H1 (cell line): ENCODE measurements at regions not wholly inside any gene's neighbourhood (a gene's known extent, or its start where the extent isn't known, plus 50 kb on each side); places are given as distances from the start of the nearest gene placed in this dataset.

ENCODE experiments used
- CTCF ChIA-PET: fragments of 300-600 bp; sonication (Branson Sonifier 250); formaldehyde crosslinking; loops from one replicate; lab custom pipeline; 2021; ENCODE audit not compliant: partially characterized antibody; lab: Charles Lee
- POLR2A ChIA-PET: fragments of 300-600 bp; sonication (Branson Sonifier 250); formaldehyde crosslinking; loops from one replicate; lab custom pipeline; 2021; ENCODE audit warnings: inconsistent platforms; ENCODE audit not compliant: partially characterized antibody; lab: Charles Lee
- DNase-seq, 2 experiments: peaks; one replicate each; pipeline versions ENCODE4 v3.0.0 to v3.0.0-alpha.2; 2010 to 2022; ENCODE audit warnings: low spot score in 2 of 2, low read depth in 1 of 2, mixed read lengths in 1 of 2
- FAIRE-seq: peaks from 2 replicates; lab custom pipeline; 2011; peaks lifted over from hg19 to GRCh38; lab: Jason Lieb, UNC
- H2AFZ ChIP-seq: 2 replicates; pipeline ENCODE4 v1.8.1; 2012; ENCODE audit warnings: low read length, inconsistent platforms
- H2AK5ac ChIP-seq: 2 replicates; pipeline ENCODE4 v1.6.1; 2013; ENCODE audit warnings: low read depth, low read length
- H2BK120ac ChIP-seq: replicated peaks from 2 replicates; pipeline ENCODE3; 2013; ENCODE audit warnings: low read depth, low read length, inconsistent platforms
- H2BK12ac ChIP-seq: 2 replicates; pipeline ENCODE4 v1.6.1; 2013; ENCODE audit warnings: low read depth, low read length
- H2BK15ac ChIP-seq: 2 replicates; pipeline ENCODE4 v1.6.1; 2013; ENCODE audit warnings: low read length
- H2BK20ac ChIP-seq: 2 replicates; pipeline ENCODE4 v1.6.1; 2013; ENCODE audit warnings: low read length
- H2BK5ac ChIP-seq: 2 replicates; pipeline ENCODE4 v1.6.1; 2013; ENCODE audit warnings: low read depth, low read length
- H3K14ac ChIP-seq: 2 replicates; pipeline ENCODE4 v1.6.1; 2013; ENCODE audit warnings: inconsistent platforms; ENCODE audit not compliant: insufficient read length
- H3K18ac ChIP-seq: 2 replicates; pipeline ENCODE4 v1.6.1; 2013; ENCODE audit warnings: low read length; ENCODE audit errors: extremely low read depth
- H3K23ac ChIP-seq: 2 replicates; pipeline ENCODE4 v1.6.1; 2013; ENCODE audit warnings: inconsistent platforms; ENCODE audit not compliant: insufficient read length
- H3K23me2 ChIP-seq: 2 replicates; pipeline ENCODE4 v1.6.1; 2013; ENCODE audit warnings: low read depth, low read length
- H3K27ac ChIP-seq: 2 replicates; pipeline ENCODE4 v1.6.1; 2011; ENCODE audit warnings: low read depth, low read length, inconsistent platforms
- H3K27me3 ChIP-seq, 4 experiments: replicated peaks in 1 of 4; 1 replicate in 1 of 4; 2 replicates in 3 of 4; pipeline versions ENCODE4 v1.6.1 to v1.8.1; 2011 to 2013; ENCODE audit warnings: low read length in 3 of 4, mild to moderate bottlenecking in 3 of 4, inconsistent platforms in 2 of 4, mixed read lengths in 2 of 4, moderate library complexity in 1 of 4; ENCODE audit not compliant: control insufficient read depth in 3 of 4, insufficient read depth in 3 of 4; ENCODE audit errors: extremely low read depth in 1 of 4
- H3K36me3 ChIP-seq, 4 experiments: 2 replicates each; pipeline versions ENCODE4 v1.6.1 to v1.8.1; 2011 to 2013; ENCODE audit warnings: mild to moderate bottlenecking in 4 of 4, low read length in 3 of 4, moderate library complexity in 2 of 4, control low read depth in 1 of 4, inconsistent platforms in 1 of 4; ENCODE audit not compliant: insufficient read depth in 4 of 4, control insufficient read depth in 2 of 4
- H3K4ac ChIP-seq: replicated peaks from 2 replicates; pipeline ENCODE3; 2013; ENCODE audit warnings: low read length, low read depth, mixed read lengths, inconsistent platforms; ENCODE audit not compliant: insufficient read length
- H3K4me1 ChIP-seq, 4 experiments: replicated peaks in 1 of 4; 1 replicate in 1 of 4; 2 replicates in 3 of 4; pipeline versions ENCODE4 v1.6.1 to v1.8.1; 2011 to 2013; ENCODE audit warnings: low read length in 3 of 4, inconsistent platforms in 2 of 4, mixed read lengths in 1 of 4; ENCODE audit not compliant: insufficient read depth in 4 of 4, control insufficient read depth in 3 of 4
- H3K4me2 ChIP-seq, 2 experiments: 2 replicates each; pipeline versions ENCODE4 v1.6.1 to v1.8.1; 2011 to 2013; ENCODE audit warnings: low read depth in 2 of 2, low read length in 2 of 2, control low read depth in 1 of 2, inconsistent platforms in 1 of 2, mild to moderate bottlenecking in 1 of 2; ENCODE audit not compliant: insufficient read depth in 1 of 2
- H3K4me3 ChIP-seq, 4 experiments: fragments of 200-600, 300-600 bp in 1 of 4; sonication (generic), shearing (Covaris generic), sonication (Bioruptor Twin) in 1 of 4; 2 replicates each; pipeline versions ENCODE4 v1.5.1 to v1.8.1; 2011 to 2016; ENCODE audit warnings: low read length in 4 of 4, low read depth in 3 of 4, control low read depth in 2 of 4, inconsistent platforms in 2 of 4, mild to moderate bottlenecking in 2 of 4, mixed read lengths in 1 of 4, moderate library complexity in 1 of 4; ENCODE audit not compliant: insufficient read depth in 2 of 4; ENCODE audit errors: extremely low read depth in 1 of 4
- H3K56ac ChIP-seq: replicated peaks from 2 replicates; pipeline ENCODE3; 2013; ENCODE audit warnings: low read depth, mild to moderate bottlenecking, mixed read lengths, low read length, inconsistent platforms; ENCODE audit not compliant: insufficient read length
- H3K79me1 ChIP-seq: 2 replicates; pipeline ENCODE4 v1.6.1; 2013; ENCODE audit warnings: low read depth, low read length, control low read depth
- H3K79me2 ChIP-seq, 2 experiments: 2 replicates each; pipeline versions ENCODE4 v1.6.1 to v1.8.1; 2012 to 2013; ENCODE audit warnings: low read length in 2 of 2, mild to moderate bottlenecking in 2 of 2, inconsistent platforms in 1 of 2; ENCODE audit not compliant: insufficient read depth in 2 of 2, control insufficient read depth in 1 of 2
- H3K9ac ChIP-seq, 4 experiments: replicated peaks in 1 of 4; 1 replicate in 1 of 4; 2 replicates in 3 of 4; pipeline versions ENCODE4 v1.6.1 to v1.8.1; 2011 to 2013; ENCODE audit warnings: low read depth in 3 of 4, low read length in 3 of 4, control low read depth in 2 of 4, mild to moderate bottlenecking in 2 of 4, moderate library complexity in 2 of 4, inconsistent platforms in 1 of 4; ENCODE audit errors: extremely low read depth in 1 of 4
- H3K9me3 ChIP-seq, 2 experiments: 2 replicates each; pipeline versions ENCODE4 v1.6.1 to v1.8.1; 2012 to 2013; ENCODE audit warnings: mild to moderate bottlenecking in 2 of 2, moderate library complexity in 2 of 2, control low read depth in 1 of 2, inconsistent platforms in 1 of 2, low read depth in 1 of 2, low read length in 1 of 2, mixed read lengths in 1 of 2; ENCODE audit not compliant: insufficient read depth in 2 of 2
- H4K20me1 ChIP-seq, 2 experiments: replicated peaks in 1 of 2; 2 replicates each; pipeline versions ENCODE3 to v1.8.1; 2011 to 2013; ENCODE audit warnings: inconsistent platforms in 2 of 2, low read length in 2 of 2, mild to moderate bottlenecking in 1 of 2; ENCODE audit not compliant: insufficient read depth in 2 of 2, control insufficient read depth in 1 of 2
- H4K5ac ChIP-seq: 2 replicates; pipeline ENCODE4 v1.6.1; 2013; ENCODE audit warnings: low read length, low read depth, mixed read lengths, inconsistent platforms; ENCODE audit not compliant: insufficient read length
- H4K8ac ChIP-seq: 2 replicates; pipeline ENCODE4 v1.8.0; 2013; ENCODE audit warnings: mild to moderate bottlenecking, moderate library complexity, low read length, inconsistent platforms; ENCODE audit not compliant: insufficient read depth; ENCODE audit errors: extremely low read depth
- H4K91ac ChIP-seq: replicated peaks from 2 replicates; pipeline ENCODE3; 2013; ENCODE audit warnings: low read length, mixed read lengths, inconsistent platforms; ENCODE audit not compliant: insufficient read length
- CBX8 ChIP-seq: fragments of 300-800, 300-1000 bp; sonication (generic); IDR thresholded peaks from 2 replicates; pipeline ENCODE4 v1.7.1; 2016; ENCODE audit warnings: low read depth, low read length, borderline replicate concordance
- EGR1 ChIP-seq: IDR thresholded peaks from 2 replicates; pipeline ENCODE4 v1.6.1; 2011; ENCODE audit warnings: low read depth, low read length, borderline replicate concordance
- EZH2 ChIP-seq: fragments of 200-600 bp; sonication (generic); IDR thresholded peaks from 2 replicates; pipeline ENCODE4 v1.7.1; 2012; ENCODE audit warnings: low read depth, mild to moderate bottlenecking, moderate library complexity, low read length, inconsistent platforms; ENCODE audit not compliant: severe bottlenecking
- PHF8 ChIP-seq: fragments of 200-600 bp; sonication (generic); conservative IDR thresholded peaks from 2 replicates; pipeline ENCODE4 v1.7.1; 2012; ENCODE audit warnings: low read depth, mild to moderate bottlenecking, inconsistent platforms, low read length, moderate library complexity
- SIX5 ChIP-seq: IDR thresholded peaks from 2 replicates; pipeline ENCODE4 v1.6.1; 2011; ENCODE audit warnings: mild to moderate bottlenecking, low read depth, low read length
- SRF ChIP-seq: IDR thresholded peaks from 2 replicates; pipeline ENCODE4 v1.6.1; 2011; ENCODE audit warnings: mild to moderate bottlenecking, low read depth, low read length, moderate library complexity
- WGBS, 2 experiments: shearing (Covaris generic) in 1 of 2; methylation state at CpG; one replicate each; pipeline versions ENCODE4 v1.1.6 to v1.1.7; 2013 to 2015; ENCODE audit warnings: low lambda C conversion rate in 2 of 2, mixed read lengths in 2 of 2, inconsistent platforms in 1 of 2, low coverage in 1 of 2, missing lambda C conversion rate in 1 of 2; ENCODE audit not compliant: insufficient replicate concordance in 2 of 2, insufficient coverage in 1 of 2, insufficient read length in 1 of 2; ENCODE audit errors: extremely low coverage in 1 of 2, missing lambda C conversion rate in 1 of 2; 5-methylcytosine and 5-hydroxymethylcytosine counted together
- TF ChIP-seq, protein P1 (sequence below): IDR thresholded peaks from 2 replicates; pipeline ENCODE4 v1.6.1; 2011; ENCODE audit warnings: low read length, improper control_type of control experiment

DNA sequence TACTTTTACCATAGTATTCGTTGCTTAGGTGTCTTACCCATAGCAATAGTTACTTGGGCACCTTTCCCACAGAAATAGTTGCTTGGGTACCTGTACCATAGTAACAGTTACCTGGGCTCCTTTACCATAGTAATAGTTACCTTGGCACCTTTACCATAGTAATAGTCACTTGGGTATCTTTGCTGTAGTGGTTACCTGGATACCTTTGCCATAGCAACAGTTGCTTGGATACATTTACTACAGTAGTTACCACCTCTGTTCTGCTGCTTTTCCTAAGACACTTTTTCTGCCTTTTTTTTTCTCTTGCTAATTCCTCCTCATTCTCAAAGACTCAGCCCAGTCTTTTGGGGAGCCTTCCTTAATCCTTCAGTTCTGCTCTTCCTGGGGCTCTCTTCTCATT, 272.8 kb upstream of the PUDP start:
- no peak overlapping the region for H3K23ac ChIP-seq
- no peak overlapping the region for H2BK15ac ChIP-seq
- H2BK5ac ChIP-seq = no peak overlapping the region
- no peak for TF ChIP-seq EZH2
- TF ChIP-seq, protein P1, sequence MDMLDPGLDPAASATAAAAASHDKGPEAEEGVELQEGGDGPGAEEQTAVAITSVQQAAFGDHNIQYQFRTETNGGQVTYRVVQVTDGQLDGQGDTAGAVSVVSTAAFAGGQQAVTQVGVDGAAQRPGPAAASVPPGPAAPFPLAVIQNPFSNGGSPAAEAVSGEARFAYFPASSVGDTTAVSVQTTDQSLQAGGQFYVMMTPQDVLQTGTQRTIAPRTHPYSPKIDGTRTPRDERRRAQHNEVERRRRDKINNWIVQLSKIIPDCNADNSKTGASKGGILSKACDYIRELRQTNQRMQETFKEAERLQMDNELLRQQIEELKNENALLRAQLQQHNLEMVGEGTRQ = no peak
- TF ChIP-seq SIX5 = no peak
- TF ChIP-seq EGR1 = no peak
- no peak for TF ChIP-seq CBX8
- TF ChIP-seq PHF8 = no peak
- no peak for TF ChIP-seq SRF
- no peaks in the 10 kb centered on the region for H3K9me3 ChIP-seq
- no peak overlapping the region for H3K18ac ChIP-seq
- H3K4ac ChIP-seq = no peak overlapping the region
- H4K5ac ChIP-seq = no peak overlapping the region
- no peak overlapping the region for H4K91ac ChIP-seq
- H3K36me3 ChIP-seq = no peaks in the 10 kb centered on the region
- no peak overlapping the region for H2AFZ ChIP-seq
- ChIA-PET CTCF (no interaction called here), POLR2A (no interaction called here)
- no peak overlapping the region for H4K8ac ChIP-seq
- H2BK120ac ChIP-seq = no peak overlapping the region
- H2BK12ac ChIP-seq = no peak overlapping the region
- DNase-seq = no peak
- no peak overlapping the region for H3K9ac ChIP-seq
- no peak overlapping the region for H3K27ac ChIP-seq
- H3K79me2 ChIP-seq = no peaks in the 10 kb centered on the region
- H2BK20ac ChIP-seq = no peak overlapping the region
- no peaks in the 10 kb centered on the region for H3K27me3 ChIP-seq
- WGBS, 2 experiments = 100% methylated on average over 1 of the region's 1 CpG; no CpG with 5 or more reads in 1 of the 2 experiments
- no peak overlapping the region for H3K56ac ChIP-seq
- H3K4me1 ChIP-seq = no peaks in the 10 kb centered on the region
- no peak overlapping the region for H3K14ac ChIP-seq
- H4K20me1 ChIP-seq = no peaks in the 10 kb centered on the region
- H3K79me1 ChIP-seq = no peaks in the 10 kb centered on the region
- FAIRE-seq = no peak
- no peaks in the 10 kb centered on the region for H3K23me2 ChIP-seq
- no peak overlapping the region for H3K4me2 ChIP-seq
- no peak overlapping the region for H2AK5ac ChIP-seq
- H3K4me3 ChIP-seq = no peak overlapping the region
